ENCODE measurements at regions not wholly inside any gene's neighbourhood (a gene's known extent, or its start where the extent isn't known, plus 50 kb on each side); places are given as distances from the start of the nearest gene placed in this dataset.

GRCh38 chrX:4094926-4095325 is 381.5 kb upstream of the PRKX start:
- TF ChIP-seq EZH2 (IDR thresholded peaks at IDR 0.05; ENCODE audit: low read depth, unreplicated experiment), result no peak
- no peak for TF ChIP-seq ZNF462 (CRISPR knock-in tag; IDR thresholded peaks at IDR 0.05)
- TF ChIP-seq ETS1 (IDR thresholded peaks at IDR 0.05), result no peak
- TF ChIP-seq EZH2phosphoT487 (IDR thresholded peaks at IDR 0.05; ENCODE audit: unreplicated experiment), result no peak
- no peak for TF ChIP-seq POLR2AphosphoS5 (IDR thresholded peaks at IDR 0.05; ENCODE audit: low read depth)
- no peak for TF ChIP-seq NANOG (IDR thresholded peaks at IDR 0.05; ENCODE audit: borderline replicate concordance)
- TF ChIP-seq CREB1 (CRISPR knock-in tag; IDR thresholded peaks at IDR 0.05; ENCODE audit: low read depth), result no peak
- no peak for TF ChIP-seq ZNF331 (CRISPR knock-in tag; IDR thresholded peaks at IDR 0.05; ENCODE audit: low read depth)
- no peak for TF ChIP-seq JUNB (IDR thresholded peaks at IDR 0.05; ENCODE audit: unreplicated experiment)
- TF ChIP-seq REST (IDR thresholded peaks at IDR 0.05; ENCODE audit: unreplicated experiment), result no peak
- no peak for TF ChIP-seq STAT1 (IDR thresholded peaks at IDR 0.05; ENCODE audit: unreplicated experiment)
- TF ChIP-seq CTCF (conservative IDR thresholded peaks at IDR 0.05; ENCODE audit: low read depth in 2 of 2), result no peak
- TF ChIP-seq ZNF114 (CRISPR knock-in tag; IDR thresholded peaks at IDR 0.05), result no peak
- peaks cover 5% of the 10 kb centered on the region for H3K4me1 Mint-ChIP-seq

More at GRCh38 chrX:4094926-4095325, 381.5 kb upstream of the PRKX start:
- Histone ChIP-seq H3K27ac (ENCODE audit: low read depth) (no peak overlapping the region), H3K79me2 (replicated peaks; ENCODE audit: insufficient read depth) (no peaks in the 10 kb centered on the region), H3K4me2 (no peak overlapping the region), H3K27me3 (ENCODE audit: insufficient read depth) (no peaks in the 10 kb centered on the region), H3K36me3 (ENCODE audit: insufficient read depth) (no peaks in the 10 kb centered on the region), H3K4me3 (no peak overlapping the region), H3K4me1 (ENCODE audit: insufficient read depth) (no peaks in the 10 kb centered on the region), H4K20me1 (replicated peaks; ENCODE audit: insufficient read depth) (no peaks in the 10 kb centered on the region), H2AFZ (no peak overlapping the region), H3F3A (replicated peaks; ENCODE audit: low read depth) (no peaks in the 10 kb centered on the region), H3K9me2 (ENCODE audit: insufficient read depth) (no peaks in the 10 kb centered on the region)
- no peaks in the 10 kb centered on the region for H3K9me3 Mint-ChIP-seq
- ATAC-seq, result no peak
- H3K27me3 Mint-ChIP-seq (ENCODE audit: insufficient read depth, low read depth, poor library complexity), result peaks cover 2% of the 10 kb centered on the region
- no peak for DNase-seq (ENCODE audit: low spot score)
- no peak overlapping the region for H3K27ac Mint-ChIP-seq
- no peak overlapping the region for H3K4me3 Mint-ChIP-seq
- no peaks in the 10 kb centered on the region for H3K36me3 Mint-ChIP-seq (ENCODE audit: low read depth)
